ENCODE measurements at regions not wholly inside any gene's neighbourhood (a gene's known extent, or its start where the extent isn't known, plus 50 kb on each side); places are given as distances from the start of the nearest gene placed in this dataset.

GRCh38 chr6:26185802-26186201 is 98.6 kb downstream of the HFE start:
- TF ChIP-seq EZH2 (IDR thresholded peaks at IDR 0.05; ENCODE audit: borderline replicate concordance, insufficient read depth, low read depth, low read length, poor library complexity, severe bottlenecking) (no peak), CTCF (IDR thresholded peaks at IDR 0.05) (no peak)

Measured in B cell (primary cell).